GM18951 (cell line): ENCODE measurements at regions not wholly inside any gene's neighbourhood (a gene's known extent, or its start where the extent isn't known, plus 50 kb on each side); places are given as distances from the start of the nearest gene placed in this dataset.

Experiments
- POLR2A ChIP-seq: IDR thresholded peaks from 4 replicates; pipeline ENCODE4 v1.6.1; 2011; ENCODE audit warnings: mild to moderate bottlenecking; ENCODE audit not compliant: insufficient read length, insufficient read depth; ENCODE audit errors: extremely low read depth
- in situ Hi-C: fragments of 300-500 bp; cut with MboI; formaldehyde crosslinking; loops from one replicate; pipeline ENCODE4 v1.12.0; 2022; ENCODE audit warnings: low sequenced_read_pairs, mixed read lengths, inconsistent platforms; ENCODE audit not compliant: unreplicated experiment

DNA sequence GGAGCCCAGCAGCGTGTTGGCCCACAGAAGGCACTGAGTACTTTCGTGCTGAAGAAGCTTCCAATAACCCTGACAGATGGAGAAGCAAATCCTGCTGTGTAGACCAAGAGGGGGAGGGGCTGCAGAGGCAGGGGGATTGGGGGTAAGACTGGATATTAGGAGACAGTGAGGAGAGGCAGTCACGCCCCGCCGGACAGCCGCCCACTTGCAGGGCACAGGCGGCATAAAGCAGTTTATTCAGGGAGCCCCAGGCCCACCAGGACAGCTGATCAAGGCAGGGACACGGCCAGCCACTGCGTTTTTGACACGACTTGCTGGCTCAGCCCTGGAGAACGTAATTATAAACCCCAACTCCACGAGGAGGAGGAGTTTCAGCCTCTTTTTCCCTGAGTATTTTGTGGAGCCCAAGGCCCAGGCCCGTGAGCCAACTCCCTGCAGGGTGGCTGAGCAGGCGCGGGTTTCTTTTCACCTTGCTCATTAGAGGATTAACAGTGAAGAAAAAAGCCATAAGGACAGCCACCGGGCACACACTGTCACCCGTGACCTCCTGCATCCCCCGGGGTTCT, 177.9 kb downstream of the TFAP2C start:
- no peak for TF ChIP-seq POLR2A
- in situ Hi-C loops: no loop called here

- TF ChIP-seq POLR2A: no peak
- in situ Hi-C loops: no loop called here
Measured at GRCh38 chr20:56808117-56808725, 179.1 kb downstream of the TFAP2C start.

DNA sequence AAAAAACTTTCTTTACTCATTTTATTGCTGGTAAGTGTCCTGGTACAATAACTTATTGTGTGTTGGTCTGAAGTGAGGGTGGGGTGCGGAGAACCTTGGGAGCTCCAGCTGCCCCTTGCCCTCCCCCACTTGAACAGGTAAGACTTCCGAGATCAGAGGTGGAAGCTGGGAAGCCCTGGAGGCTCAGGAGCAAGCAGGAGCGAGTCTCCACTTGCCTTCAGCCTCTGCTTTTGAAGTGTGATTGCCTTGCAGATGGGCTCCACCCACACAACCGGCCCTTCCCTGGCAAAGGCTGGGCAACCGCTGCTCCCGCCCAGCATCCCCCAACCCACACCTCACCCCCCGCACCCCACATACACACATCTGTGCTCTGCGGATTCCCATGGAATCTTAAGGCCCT, 179.6 kb downstream of the TFAP2C start:
- no peak for TF ChIP-seq POLR2A
- in situ Hi-C loops: no loop called here

DNA sequence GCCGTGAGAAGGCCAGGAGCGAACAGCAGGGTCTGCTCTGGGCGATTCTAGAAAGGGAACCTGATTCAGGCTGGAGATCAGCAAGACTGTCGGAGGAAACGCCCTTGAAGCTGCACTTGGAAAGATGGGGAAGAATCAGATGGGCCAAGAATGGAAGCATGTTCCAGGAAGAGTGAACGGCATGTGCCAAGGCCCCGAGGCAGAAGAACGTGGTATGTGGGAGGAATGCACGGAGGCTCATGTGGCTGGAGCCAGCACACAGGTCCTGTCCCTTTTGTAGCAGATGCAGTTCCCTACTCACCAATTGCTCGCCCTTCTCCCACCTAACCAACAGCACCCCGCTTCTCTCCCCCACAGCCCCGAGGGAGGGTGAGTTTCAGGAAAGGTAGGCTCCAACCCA, 180.6 kb downstream of the TFAP2C start:
- no peak for TF ChIP-seq POLR2A
- in situ Hi-C loops: no loop called here

- no peak for TF ChIP-seq POLR2A
Measured at GRCh38 chr20:56810141-56810540, 181.0 kb downstream of the TFAP2C start.

GRCh38 chr20:56815796-56816195, 186.7 kb downstream of the TFAP2C start:
- TF ChIP-seq POLR2A: no peak
- in situ Hi-C loops: no loop called here

More at GRCh38 chr20:56810141-56810540, 181.0 kb downstream of the TFAP2C start:
- in situ Hi-C loops: no loop called here

DNA sequence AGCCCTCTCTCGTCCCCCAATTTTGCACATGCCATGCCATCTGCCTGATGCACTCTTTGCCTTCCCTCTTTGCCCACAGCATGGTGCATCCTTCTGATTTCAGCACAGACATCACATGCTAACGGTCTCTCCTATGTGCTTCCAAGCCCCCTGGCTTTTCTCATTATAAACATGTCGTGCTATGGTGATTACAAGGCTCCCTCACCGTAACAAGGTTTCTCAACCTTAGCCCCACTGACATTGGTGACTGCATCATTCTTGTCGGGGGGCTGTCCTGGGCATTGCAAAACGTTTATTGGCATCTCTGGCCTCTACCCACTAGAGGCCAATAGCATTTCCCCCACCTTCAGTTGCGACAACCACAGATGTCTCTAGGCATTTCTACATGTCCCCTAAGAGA, 187.2 kb downstream of the TFAP2C start:
- TF ChIP-seq POLR2A: no peak
- in situ Hi-C loops: no loop called here

GRCh38 chr20:56817780-56818675, 188.9 kb downstream of the TFAP2C start:
- in situ Hi-C loops: no loop called here
- TF ChIP-seq POLR2A: no peak

- in situ Hi-C loops: no loop called here
Measured at GRCh38 chr20:56820984-56821383, 191.9 kb downstream of the TFAP2C start.

GRCh38 chr20:56826306-56826704, 197.2 kb downstream of the TFAP2C start:
- in situ Hi-C loops: no loop called here
- no peak for TF ChIP-seq POLR2A

More at GRCh38 chr20:56820984-56821383, 191.9 kb downstream of the TFAP2C start:
- no peak for TF ChIP-seq POLR2A

DNA sequence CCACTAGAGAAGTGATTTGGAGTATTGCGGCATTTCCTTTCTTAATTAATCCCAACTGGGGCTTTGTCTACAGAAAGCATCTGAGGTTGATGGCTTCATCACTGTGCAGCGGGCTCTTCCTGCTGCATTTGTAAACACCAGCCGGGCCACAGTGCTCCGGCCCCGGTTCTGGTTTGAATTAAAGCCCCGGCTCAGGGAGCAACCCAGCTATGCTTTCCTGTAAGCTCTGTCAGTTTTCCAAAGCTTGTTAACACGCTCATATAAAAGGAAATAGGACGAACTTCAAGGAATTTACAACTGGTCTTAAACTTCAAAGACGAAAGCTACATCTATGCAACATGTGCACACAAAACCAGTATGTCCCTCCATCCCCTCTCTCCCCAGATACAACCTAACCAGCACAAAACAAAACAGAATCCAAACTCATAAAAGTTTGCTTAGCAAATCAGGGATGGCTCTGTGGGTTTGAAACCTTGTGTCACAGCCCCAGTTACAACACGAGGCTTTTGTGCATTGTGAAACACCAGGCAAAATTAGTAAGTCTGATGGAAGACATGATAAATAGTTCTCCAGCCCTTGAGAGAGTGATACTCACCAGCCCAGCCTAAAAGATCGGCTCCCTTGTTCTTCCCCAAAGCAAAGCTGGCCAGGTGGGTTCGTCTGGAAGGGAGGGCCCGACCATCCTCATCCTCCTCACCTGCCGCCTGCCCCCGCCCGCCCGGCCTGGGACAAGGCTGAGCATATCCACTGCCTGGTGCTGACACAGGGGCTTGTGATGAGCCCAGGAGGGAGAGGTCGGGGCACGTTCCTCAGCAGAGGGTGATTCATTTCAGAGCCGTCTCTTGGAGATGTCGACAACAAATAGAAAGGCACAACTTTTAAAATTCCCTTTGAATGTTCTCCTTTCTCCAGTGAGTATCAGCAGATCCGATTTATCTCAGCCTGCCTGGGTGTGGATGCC, 197.9 kb downstream of the TFAP2C start:
- in situ Hi-C loops: no loop called here
- no peak for TF ChIP-seq POLR2A

DNA sequence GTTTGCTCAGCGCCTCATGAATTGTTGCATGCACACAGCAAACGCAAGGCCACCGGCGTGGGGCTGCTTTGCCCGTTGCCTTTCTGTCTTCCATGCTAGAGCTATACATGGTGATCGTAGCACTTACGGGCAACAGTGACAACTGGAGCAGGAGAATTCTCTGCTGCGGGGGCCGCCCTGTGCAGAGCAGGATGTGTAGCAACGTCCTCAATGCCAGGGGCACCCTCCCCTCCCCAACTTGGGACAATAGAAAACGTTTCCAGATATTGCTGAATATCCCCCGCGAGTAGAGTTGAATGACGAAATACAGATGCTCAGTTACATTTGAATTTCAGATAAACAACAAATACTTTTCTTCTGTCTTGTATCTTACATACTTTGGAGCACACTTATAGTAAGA, 198.7 kb downstream of the TFAP2C start:
- in situ Hi-C loops: no loop called here

DNA sequence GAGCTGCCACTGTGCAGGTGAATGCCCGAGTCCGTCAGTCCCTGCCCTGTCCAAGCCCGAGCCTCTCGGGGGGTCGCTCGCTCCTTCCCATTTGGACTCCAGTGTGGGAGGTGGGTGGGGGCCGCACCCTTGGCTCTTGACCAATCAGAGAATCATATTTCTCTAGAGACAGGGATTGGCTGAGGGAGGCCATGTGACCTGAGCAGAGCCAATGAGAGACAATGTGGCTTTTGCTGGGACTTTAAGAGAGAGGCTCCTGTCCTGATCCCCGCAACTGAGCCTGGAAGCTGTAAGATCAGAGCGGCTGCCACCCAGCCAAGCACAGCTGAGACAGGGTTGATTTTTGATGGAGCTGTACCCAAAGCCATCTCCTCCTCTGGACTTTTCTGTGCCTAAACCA, 199.3 kb downstream of the TFAP2C start:
- in situ Hi-C loops: no loop called here
- TF ChIP-seq POLR2A: no peak

More for the DNA sequence above, 198.7 kb downstream of the TFAP2C start:
- TF ChIP-seq POLR2A: no peak
